ENCODE measurements at regions not wholly inside any gene's neighbourhood (a gene's known extent, or its start where the extent isn't known, plus 50 kb on each side); places are given as distances from the start of the nearest gene placed in this dataset.

GRCh38 chr3:72266016-72266370, 481.0 kb upstream of the PROK2 start:
- H3K9me3 Mint-ChIP-seq, result no peaks in the 10 kb centered on the region
- H3K4me1 ChIP-seq (ENCODE audit: control insufficient read depth in 1 of 2, insufficient read depth in 2 of 2, low read length in 2 of 2), result peaks cover 22 to 34% of the 10 kb centered on the region in 2 donors
- H3K4me1 Mint-ChIP-seq, result peaks cover 43% of the 10 kb centered on the region

GRCh38 chr3:72265256-72266015, 480.5 kb upstream of the PROK2 start:
- TF ChIP-seq CTCF (IDR thresholded peaks at IDR 0.05), result peak; percentile 28
- H3K79me2 ChIP-seq (ENCODE audit: insufficient read depth, low read length), result no peaks in the 10 kb centered on the region
- H3K4me1 ChIP-seq (ENCODE audit: control insufficient read depth in 1 of 2, insufficient read depth in 2 of 2, low read length in 2 of 2), result peaks cover 16 to 28% of the 10 kb centered on the region in 2 donors
- no peaks in the 10 kb centered on the region for H3K27me3 ChIP-seq (ENCODE audit: control insufficient read depth in 2 of 2, insufficient read depth in 2 of 2, low read length in 2 of 2)
- no peak overlapping the region for H3K4me3 Mint-ChIP-seq
- peaks cover 37% of the 10 kb centered on the region for H3K4me1 Mint-ChIP-seq
- no peaks in the 10 kb centered on the region for H3K36me3 ChIP-seq (replicated peaks in 1 of 2; ENCODE audit: control insufficient read depth in 1 of 2, insufficient read depth in 2 of 2, low read length in 2 of 2)
- H3K9me3 ChIP-seq (replicated peaks in 1 of 2; ENCODE audit: control insufficient read depth in 1 of 2, insufficient read depth in 1 of 2, low read length in 2 of 2), result no peaks in the 10 kb centered on the region
- H3K27ac Mint-ChIP-seq, result peak overlapping the region in 1 of 7 donors; percentile 14
- H2AFZ ChIP-seq (ENCODE audit: insufficient read depth, low read depth, low read length, poor library complexity, severe bottlenecking), result no peak overlapping the region
- no peaks in the 10 kb centered on the region for H4K20me1 ChIP-seq (ENCODE audit: insufficient read depth, low read length)
- no peak for DNase-seq
- WGBS (ENCODE audit: insufficient coverage), result 94% methylated on average over 6 of the region's 9 CpGs
- no peaks in the 10 kb centered on the region for H3K9me3 Mint-ChIP-seq
- H3K4me3 ChIP-seq (replicated peaks in 1 of 3; ENCODE audit: low read depth in 2 of 3, low read length in 3 of 3), result no peak overlapping the region
- no peaks in the 10 kb centered on the region for H3K36me3 Mint-ChIP-seq
- no peak overlapping the region for H3K27ac ChIP-seq (ENCODE audit: low read depth in 1 of 2, low read length in 2 of 2)
- no peak overlapping the region for H3K9ac ChIP-seq (ENCODE audit: insufficient read depth, low read length, poor library complexity, severe bottlenecking)
- peaks cover 4 to 5% (median 5%) of the 10 kb centered on the region in 3 donors for H3K27me3 Mint-ChIP-seq (ENCODE audit: low read depth in 3 of 3)
- intact Hi-C loops (cut with micrococcal nuclease), result no loop called here
- no peak overlapping the region for H3K4me2 ChIP-seq (replicated peaks; ENCODE audit: extremely low read depth, low read length, poor library complexity, severe bottlenecking)

More at GRCh38 chr3:72266016-72266370, 481.0 kb upstream of the PROK2 start:
- Histone ChIP-seq H3K27me3 (ENCODE audit: control insufficient read depth in 2 of 2, insufficient read depth in 2 of 2, low read length in 2 of 2) (no peaks in the 10 kb centered on the region), H2AFZ (ENCODE audit: insufficient read depth, low read depth, low read length, poor library complexity, severe bottlenecking) (no peak overlapping the region), H3K4me2 (replicated peaks; ENCODE audit: extremely low read depth, low read length, poor library complexity, severe bottlenecking) (no peak overlapping the region), H3K9me3 (replicated peaks in 1 of 2; ENCODE audit: control insufficient read depth in 1 of 2, insufficient read depth in 1 of 2, low read length in 2 of 2) (no peaks in the 10 kb centered on the region), H4K20me1 (ENCODE audit: insufficient read depth, low read length) (no peaks in the 10 kb centered on the region), H3K9ac (ENCODE audit: insufficient read depth, low read length, poor library complexity, severe bottlenecking) (no peak overlapping the region), H3K79me2 (ENCODE audit: insufficient read depth, low read length) (no peaks in the 10 kb centered on the region), H3K36me3 (replicated peaks in 1 of 2; ENCODE audit: control insufficient read depth in 1 of 2, insufficient read depth in 2 of 2, low read length in 2 of 2) (no peaks in the 10 kb centered on the region), H3K27ac (ENCODE audit: low read depth in 1 of 2, low read length in 2 of 2) (no peak overlapping the region), H3K4me3 (replicated peaks in 1 of 3; ENCODE audit: low read depth in 2 of 3, low read length in 3 of 3) (no peak overlapping the region)
- Mint-ChIP-seq H3K36me3 (no peaks in the 10 kb centered on the region), H3K27ac (no peak overlapping the region), H3K27me3 (ENCODE audit: low read depth in 3 of 3) (peaks cover 2 to 7% (median 4%) of the 10 kb centered on the region in 3 donors), H3K4me3 (no peak overlapping the region)
- no CpG with 5 or more reads among the region's 3 CpGs for WGBS (ENCODE audit: insufficient coverage)
- intact Hi-C loops (cut with micrococcal nuclease), result no loop called here
- TF ChIP-seq CTCF (IDR thresholded peaks at IDR 0.05), result no peak
- no peak for DNase-seq
